T-helper 2 cell (primary cell): ENCODE measurements at regions not wholly inside any gene's neighbourhood (a gene's known extent, or its start where the extent isn't known, plus 50 kb on each side); places are given as distances from the start of the nearest gene placed in this dataset.

Experiments
- DNase-seq, 5 experiments: peaks; one replicate each; pipeline versions ENCODE4 v3.0.0 to v3.0.0-alpha.2; 2012 to 2022

GRCh38 chr11:45037434-45038005, 86.8 kb upstream of the TP53I11 start:
- DNase-seq = no peak

GRCh38 chr11:45038923-45039322, 88.2 kb upstream of the TP53I11 start:
- no peak for DNase-seq

GRCh38 chr11:45041596-45041995, 90.9 kb upstream of the TP53I11 start:
- DNase-seq = no peak

GRCh38 chr11:45042560-45042959, 91.9 kb upstream of the TP53I11 start:
- DNase-seq = no peak

GRCh38 chr11:45043755-45044475, 93.2 kb upstream of the TP53I11 start:
- no peak for DNase-seq

- DNase-seq = peak in 1 of 5 experiments; percentile 23
Measured at GRCh38 chr11:45045683-45046471, 95.2 kb upstream of the TP53I11 start.

- no peak for DNase-seq
Measured at GRCh38 chr11:45048313-45048841, 97.7 kb upstream of the TP53I11 start.

GRCh38 chr11:45048870-45049691, 97.4 kb upstream of the PRDM11 start:
- no peak for DNase-seq

GRCh38 chr11:45050111-45050510, 96.3 kb upstream of the PRDM11 start:
- DNase-seq = no peak

- DNase-seq = no peak
Measured at GRCh38 chr11:45051621-45052020, 94.8 kb upstream of the PRDM11 start.

GRCh38 chr11:45052361-45052760, 94.1 kb upstream of the PRDM11 start:
- no peak for DNase-seq

- DNase-seq = no peak
Measured at GRCh38 chr11:45053736-45054446, 92.5 kb upstream of the PRDM11 start.

- no peak for DNase-seq
Measured at GRCh38 chr11:45054956-45055355, 91.5 kb upstream of the PRDM11 start.

GRCh38 chr11:45056529-45056928, 89.9 kb upstream of the PRDM11 start:
- no peak for DNase-seq

- DNase-seq = no peak
Measured at GRCh38 chr11:45057938-45058646, 88.3 kb upstream of the PRDM11 start.

GRCh38 chr11:45058647-45058950, 87.8 kb upstream of the PRDM11 start:
- DNase-seq = no peak

GRCh38 chr11:45060707-45061106, 85.7 kb upstream of the PRDM11 start:
- DNase-seq = no peak

- DNase-seq = no peak
Measured at GRCh38 chr11:45061641-45062040, 84.8 kb upstream of the PRDM11 start.

GRCh38 chr11:45062115-45062514, 84.3 kb upstream of the PRDM11 start:
- no peak for DNase-seq

- DNase-seq = no peak
Measured at GRCh38 chr11:45062974-45063635, 83.3 kb upstream of the PRDM11 start.

- DNase-seq = no peak
Measured at GRCh38 chr11:45063669-45064068, 82.8 kb upstream of the PRDM11 start.
